Smooth muscle cell of the brain vasculature (primary cell): ENCODE measurements at regions not wholly inside any gene's neighbourhood (a gene's known extent, or its start where the extent isn't known, plus 50 kb on each side); places are given as distances from the start of the nearest gene placed in this dataset.

ENCODE experiments used
- DNase-seq: peaks from one replicate; pipeline ENCODE4 v3.0.0-alpha.2; 2012; ENCODE audit warnings: low read depth, low spot score

- no peak for DNase-seq
Observed at GRCh38 chr12:88947486-88948043, 367.3 kb upstream of the KITLG start.

- no peak for DNase-seq
Observed at GRCh38 chr12:88946372-88946997, 366.2 kb upstream of the KITLG start.

DNA sequence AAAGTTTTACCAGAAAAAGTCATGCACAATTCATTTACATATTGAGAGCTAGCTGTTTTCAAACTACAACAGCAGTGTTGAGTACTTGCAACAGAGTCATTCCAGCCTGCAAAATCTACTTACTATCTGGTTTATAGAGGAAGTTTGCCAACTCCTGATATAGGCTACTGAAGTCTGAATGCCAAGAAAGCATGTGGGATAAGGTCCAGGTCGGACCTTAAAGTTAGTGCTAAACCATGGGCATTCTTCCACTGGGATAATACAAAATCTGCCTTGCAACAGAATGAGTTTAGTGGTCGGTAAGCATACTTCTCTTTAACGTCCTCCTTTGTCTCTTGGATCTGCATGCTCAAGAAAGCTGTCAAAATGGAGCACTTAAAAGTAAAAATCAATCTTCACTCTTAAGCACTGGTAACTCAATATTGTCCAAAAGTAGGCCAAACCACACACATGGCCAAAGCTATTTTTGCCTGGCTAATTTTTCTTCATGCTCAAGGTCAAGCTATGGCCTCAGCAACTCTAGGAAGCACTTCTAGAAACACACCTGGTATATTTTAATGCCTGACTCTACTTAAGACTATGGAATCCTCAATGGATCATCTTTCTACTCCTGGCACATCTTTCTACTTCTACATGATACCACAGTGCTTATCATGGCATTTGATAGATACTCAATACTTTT is 364.9 kb upstream of the KITLG start:
- DNase-seq, result no peak

- no peak for DNase-seq
Observed at GRCh38 chr12:88944397-88944796, 364.1 kb upstream of the KITLG start.

- no peak for DNase-seq
Observed at GRCh38 chr12:88940854-88941253, 360.6 kb upstream of the KITLG start.

GRCh38 chr12:88935856-88936255 is 355.6 kb upstream of the KITLG start:
- DNase-seq, result no peak

DNA sequence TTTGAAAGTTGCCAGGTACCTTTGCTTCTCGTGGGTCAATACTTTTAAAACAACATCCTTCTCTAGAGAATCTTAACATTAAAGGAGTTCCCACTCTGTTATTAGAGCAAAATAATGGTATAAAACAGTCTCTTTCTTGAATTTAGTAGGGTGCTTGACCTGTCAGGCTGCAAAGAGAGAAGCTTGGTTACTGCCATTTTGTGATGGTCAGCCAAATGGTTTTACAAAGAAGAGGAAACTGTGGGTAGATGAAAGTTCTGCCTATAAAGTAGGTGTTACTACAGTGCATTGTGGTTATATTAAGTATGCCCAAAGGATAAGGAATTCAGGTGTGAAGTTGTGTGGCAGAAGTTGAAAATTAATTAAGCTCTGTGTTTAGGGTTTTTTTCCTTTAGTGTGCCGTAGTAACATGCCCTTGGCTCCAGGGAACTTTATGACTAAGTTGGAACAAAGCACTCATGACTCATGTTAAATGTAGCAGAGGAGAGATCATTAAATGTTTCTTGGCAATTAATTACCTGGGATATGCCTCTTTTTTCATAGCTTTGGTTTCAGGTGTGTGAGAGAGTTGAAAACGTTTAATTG is 354.0 kb upstream of the KITLG start:
- no peak for DNase-seq

DNA sequence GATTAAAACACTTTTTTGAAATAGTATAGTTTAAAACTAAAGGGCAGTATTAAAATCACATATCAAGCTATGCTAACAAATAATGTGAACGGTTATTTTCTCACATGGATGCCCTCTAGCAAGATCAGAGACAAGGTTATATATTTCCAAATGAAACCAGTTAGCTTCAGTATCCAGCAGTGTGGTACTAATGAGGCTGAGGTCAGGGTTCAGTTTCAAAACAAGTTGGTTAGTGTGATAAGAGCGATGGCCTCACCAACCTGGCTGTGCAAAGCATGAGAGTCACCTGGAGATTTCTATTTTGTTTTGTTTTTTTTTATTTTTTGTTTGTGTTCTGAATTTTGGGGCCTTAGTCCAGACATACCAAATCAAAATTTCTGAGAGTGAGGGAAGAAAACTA is 352.2 kb upstream of the KITLG start:
- no peak for DNase-seq

- DNase-seq, result no peak
Observed at GRCh38 chr12:88931598-88931997, 351.3 kb upstream of the KITLG start.

DNA sequence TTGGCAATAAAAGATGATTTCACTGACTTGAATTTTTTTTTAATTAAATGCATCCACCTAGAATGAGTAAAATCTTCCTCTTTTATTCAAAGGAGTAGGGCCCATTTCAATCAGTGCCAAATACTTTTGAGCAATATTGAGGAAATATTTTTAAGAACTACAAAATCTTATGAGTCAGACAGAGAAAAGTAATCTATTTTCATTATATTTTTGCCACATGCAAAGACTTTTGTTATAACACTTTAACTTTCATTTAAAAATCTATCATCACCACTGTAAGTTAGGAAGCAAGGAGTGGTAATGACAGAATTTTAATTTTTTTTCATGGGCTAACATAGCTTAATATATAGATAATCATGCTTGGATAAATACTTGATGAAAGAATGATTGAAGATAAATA is 345.2 kb upstream of the KITLG start:
- DNase-seq, result no peak

DNA sequence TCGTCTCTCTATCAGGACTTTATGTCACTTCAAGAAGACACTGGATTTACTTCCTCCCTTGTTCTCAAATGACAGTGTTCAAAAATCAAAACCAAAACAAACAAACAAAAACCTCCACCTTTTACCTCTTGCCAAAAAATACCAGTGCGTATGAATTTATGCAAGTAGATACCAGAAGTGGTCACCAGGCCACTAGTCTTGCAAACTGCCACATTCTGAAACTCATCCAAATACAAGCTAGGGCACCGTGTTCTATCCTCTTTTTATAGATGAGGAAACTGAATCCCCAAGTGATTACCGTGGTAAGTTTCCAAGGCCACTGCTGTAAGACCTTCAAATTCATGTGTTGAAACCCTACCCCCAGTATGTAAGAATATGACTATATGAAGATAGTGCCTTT is 343.9 kb upstream of the KITLG start:
- no peak for DNase-seq

GRCh38 chr12:88923631-88924030 is 343.4 kb upstream of the KITLG start:
- DNase-seq, result no peak

GRCh38 chr12:88922816-88923215 is 342.5 kb upstream of the KITLG start:
- DNase-seq, result no peak

DNA sequence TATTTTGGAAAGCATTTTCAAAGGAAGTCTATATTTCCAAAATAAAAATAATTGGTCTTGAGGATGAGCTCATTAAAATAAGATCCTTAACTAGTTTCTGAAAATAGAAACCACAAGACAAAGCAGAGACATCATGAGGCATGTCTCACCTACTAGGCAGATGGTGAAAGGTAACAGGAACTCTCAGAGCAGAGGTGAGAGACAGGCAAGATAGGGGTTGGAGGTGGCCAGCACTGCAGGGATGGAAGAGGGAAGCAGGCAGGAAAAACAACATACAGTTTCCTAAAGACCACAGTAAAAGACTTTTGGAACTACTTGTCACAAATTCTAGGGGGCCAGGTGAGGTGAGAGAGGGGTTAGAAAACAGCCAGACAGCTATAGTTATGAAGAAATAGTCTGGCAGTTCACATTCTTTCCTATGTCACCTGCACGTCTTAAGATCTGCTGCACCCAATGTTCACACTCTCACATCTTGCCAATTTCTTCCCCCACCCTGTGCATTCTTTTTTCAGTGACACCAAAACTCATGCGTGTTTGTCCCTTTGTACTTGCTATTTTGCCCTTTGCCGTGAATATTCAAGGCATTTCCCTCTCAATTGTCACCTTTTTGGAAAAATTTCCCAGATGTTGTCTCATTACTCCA is 341.7 kb upstream of the KITLG start:
- DNase-seq, result no peak

- DNase-seq, result no peak
Observed at GRCh38 chr12:88921434-88921833, 341.2 kb upstream of the KITLG start.

DNA sequence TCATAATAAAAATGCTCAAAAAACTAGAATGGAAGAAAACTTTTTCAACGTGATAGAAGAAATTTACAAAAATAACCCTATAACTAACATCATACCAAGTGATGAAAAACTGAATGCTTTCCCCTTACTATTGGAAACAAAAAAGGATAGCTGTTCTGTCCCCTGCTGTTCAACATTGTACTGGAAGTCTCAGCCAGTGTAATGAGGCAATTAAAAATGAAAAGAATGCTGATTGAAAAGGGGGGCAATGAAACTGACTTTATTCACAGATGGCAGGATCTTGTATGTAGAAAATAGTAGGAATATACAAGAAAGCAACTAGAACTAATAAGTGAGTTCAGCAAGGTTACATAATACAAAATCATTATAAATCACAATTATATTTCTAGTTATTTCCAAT is 337.9 kb upstream of the KITLG start:
- DNase-seq, result no peak

- DNase-seq, result no peak
Observed at GRCh38 chr12:88914967-88915366, 334.7 kb upstream of the KITLG start.

GRCh38 chr12:88909510-88909909 is 329.2 kb upstream of the KITLG start:
- no peak for DNase-seq

DNA sequence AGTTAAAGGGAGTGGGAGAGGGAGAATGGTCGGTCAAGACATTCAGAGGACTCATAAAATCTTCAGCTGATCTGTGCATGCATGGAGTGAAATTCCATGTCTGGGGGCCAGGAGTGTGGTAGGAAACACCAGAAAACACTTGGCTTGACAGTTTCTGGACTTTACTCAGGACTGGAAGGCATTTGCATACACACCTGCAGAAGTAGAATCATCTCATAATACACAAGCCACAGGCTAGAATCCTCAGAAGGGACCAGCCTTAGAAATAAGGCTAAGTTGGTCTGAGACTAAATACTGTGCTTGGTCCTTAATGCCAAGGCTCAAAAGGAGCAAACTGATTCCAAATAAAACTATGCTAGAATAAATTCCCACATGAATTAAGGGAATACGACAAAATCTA is 328.1 kb upstream of the KITLG start:
- DNase-seq, result no peak

DNA sequence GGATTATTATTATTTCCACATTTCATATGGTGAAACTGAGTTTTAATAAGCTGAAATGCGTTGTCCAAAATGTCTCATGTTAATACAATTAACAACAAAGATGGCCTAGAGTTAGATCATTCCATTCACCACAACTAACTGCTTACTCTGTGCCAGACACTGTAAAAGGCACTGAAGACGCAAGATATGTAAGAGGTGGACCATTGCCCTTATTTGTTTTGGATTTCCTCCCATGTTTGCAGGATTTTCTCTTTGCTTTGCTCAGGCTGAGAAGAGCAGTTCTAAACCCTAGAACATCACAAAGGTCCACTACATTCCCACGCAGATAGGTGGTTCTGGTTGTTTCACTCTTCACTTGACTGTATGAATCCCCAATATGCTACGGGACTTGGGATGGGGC is 324.4 kb upstream of the KITLG start:
- DNase-seq, result no peak

GRCh38 chr12:88903333-88903732 is 323.1 kb upstream of the KITLG start:
- DNase-seq, result no peak

DNA sequence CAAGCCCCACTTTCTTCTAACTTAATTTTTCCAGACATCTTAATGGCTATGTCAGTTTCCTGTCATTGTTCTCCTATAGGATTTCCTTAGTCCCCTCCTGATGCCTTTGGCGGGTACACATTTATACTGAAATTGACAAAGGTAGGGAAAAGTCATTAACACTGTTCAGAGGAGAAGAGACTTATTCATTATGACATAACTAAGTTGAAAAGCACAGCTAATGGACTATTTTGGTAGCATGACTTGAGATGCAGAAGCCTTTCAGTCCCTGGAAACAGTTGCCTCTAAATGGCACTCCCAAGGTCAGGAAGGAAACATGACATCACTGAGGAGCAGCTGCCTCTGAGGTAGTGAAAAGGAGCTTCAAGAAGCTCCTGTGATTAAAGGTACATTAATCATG is 317.5 kb upstream of the KITLG start:
- no peak for DNase-seq

DNA sequence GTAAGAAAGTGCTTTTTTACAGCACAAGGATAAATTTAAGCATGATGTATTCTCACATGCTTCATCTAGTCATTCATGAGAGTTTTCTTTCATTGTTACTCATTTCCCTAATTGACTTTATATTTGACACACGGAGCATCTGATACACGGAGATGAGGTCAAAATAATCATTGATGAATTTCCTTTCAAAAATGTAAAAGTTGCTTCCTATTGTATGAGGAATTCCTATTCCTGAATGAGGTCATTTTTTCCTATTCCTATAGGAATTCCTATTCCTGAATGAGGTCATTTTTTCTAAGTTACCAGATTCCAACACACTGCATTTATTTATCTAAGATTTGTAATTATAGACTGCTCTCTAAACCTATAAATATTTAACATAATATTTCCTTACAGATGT is 316.7 kb upstream of the KITLG start:
- DNase-seq, result no peak
